Astrocyte of the spinal cord (primary cell): ENCODE measurements at regions not wholly inside any gene's neighbourhood (a gene's known extent, or its start where the extent isn't known, plus 50 kb on each side); places are given as distances from the start of the nearest gene placed in this dataset.
"Not testable (repeated sequence)": the region's sequence is repeated elsewhere in the genome, so short reads cannot be mapped to it uniquely, and the experiment has no call there.

Experiments
- DNase-seq: peaks from one replicate; pipeline ENCODE4 v3.0.0; 2011; ENCODE audit warnings: low read depth, low spot score
- H3K4me3 ChIP-seq: 2 replicates; pipeline ENCODE4 v1.5.1; 2011; ENCODE audit warnings: low read depth, mild to moderate bottlenecking, low read length, moderate library complexity
- in situ Hi-C: cut with HindIII; loops from 2 replicates; pipeline ENCODE4 v1.10.0; 2017; ENCODE audit warnings: low sequenced_read_pairs
- TF ChIP-seq, protein P1 (sequence below): IDR thresholded peaks from 2 replicates; pipeline ENCODE4 v1.5.1; 2012; ENCODE audit warnings: low read depth, mild to moderate bottlenecking, low read length, inconsistent platforms

DNA sequence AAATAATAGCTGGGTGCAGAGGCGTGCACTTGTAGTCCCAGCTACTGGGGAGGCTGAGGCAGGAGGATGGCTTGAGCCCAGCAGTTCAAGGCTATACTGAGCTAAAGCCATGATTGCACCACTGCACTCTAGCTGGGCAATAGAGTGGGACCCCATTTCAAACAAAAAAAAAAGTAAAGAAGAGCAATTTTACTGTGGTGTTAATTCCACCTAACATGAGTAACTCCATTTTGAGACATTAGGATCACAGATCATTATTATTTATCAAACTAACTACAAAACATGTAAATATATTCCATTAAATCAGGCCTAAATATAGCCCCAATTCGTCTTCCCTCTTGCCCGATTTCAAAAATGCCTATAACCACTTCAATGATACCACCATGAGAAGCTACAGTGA, 104.8 kb upstream of the TRIM24 start:
- TF ChIP-seq, protein P1, sequence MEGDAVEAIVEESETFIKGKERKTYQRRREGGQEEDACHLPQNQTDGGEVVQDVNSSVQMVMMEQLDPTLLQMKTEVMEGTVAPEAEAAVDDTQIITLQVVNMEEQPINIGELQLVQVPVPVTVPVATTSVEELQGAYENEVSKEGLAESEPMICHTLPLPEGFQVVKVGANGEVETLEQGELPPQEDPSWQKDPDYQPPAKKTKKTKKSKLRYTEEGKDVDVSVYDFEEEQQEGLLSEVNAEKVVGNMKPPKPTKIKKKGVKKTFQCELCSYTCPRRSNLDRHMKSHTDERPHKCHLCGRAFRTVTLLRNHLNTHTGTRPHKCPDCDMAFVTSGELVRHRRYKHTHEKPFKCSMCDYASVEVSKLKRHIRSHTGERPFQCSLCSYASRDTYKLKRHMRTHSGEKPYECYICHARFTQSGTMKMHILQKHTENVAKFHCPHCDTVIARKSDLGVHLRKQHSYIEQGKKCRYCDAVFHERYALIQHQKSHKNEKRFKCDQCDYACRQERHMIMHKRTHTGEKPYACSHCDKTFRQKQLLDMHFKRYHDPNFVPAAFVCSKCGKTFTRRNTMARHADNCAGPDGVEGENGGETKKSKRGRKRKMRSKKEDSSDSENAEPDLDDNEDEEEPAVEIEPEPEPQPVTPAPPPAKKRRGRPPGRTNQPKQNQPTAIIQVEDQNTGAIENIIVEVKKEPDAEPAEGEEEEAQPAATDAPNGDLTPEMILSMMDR = no peak
- in situ Hi-C loops = no loop called here
- DNase-seq = no peak
- H3K4me3 ChIP-seq = no peak overlapping the region

DNA sequence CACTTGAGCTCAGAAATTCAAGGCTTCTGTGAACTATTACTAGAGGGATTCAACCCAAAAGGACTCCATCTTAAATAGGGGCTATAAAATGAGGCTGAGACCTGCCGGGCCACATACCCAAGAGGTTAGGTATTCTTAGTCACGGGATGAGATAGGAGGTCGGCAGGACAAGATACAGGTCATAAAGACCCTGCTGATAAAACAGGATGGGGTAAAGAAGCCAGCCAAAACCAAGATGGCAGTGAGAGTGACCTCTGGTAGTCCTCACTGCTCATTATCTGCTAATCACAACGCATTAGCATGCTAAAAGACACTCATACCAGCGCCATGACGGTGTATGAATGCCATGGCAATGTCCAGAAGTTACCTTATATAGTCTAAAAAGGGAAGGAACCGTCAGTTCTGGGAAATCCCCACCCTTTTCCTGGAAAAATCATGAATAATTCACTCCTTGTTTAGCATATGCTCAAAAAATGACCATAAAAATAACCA, 101.2 kb upstream of the TRIM24 start:
- in situ Hi-C loops = no loop called here
- no peak overlapping the region for H3K4me3 ChIP-seq
- TF ChIP-seq, protein P1 = no peak
- no peak for DNase-seq

DNA sequence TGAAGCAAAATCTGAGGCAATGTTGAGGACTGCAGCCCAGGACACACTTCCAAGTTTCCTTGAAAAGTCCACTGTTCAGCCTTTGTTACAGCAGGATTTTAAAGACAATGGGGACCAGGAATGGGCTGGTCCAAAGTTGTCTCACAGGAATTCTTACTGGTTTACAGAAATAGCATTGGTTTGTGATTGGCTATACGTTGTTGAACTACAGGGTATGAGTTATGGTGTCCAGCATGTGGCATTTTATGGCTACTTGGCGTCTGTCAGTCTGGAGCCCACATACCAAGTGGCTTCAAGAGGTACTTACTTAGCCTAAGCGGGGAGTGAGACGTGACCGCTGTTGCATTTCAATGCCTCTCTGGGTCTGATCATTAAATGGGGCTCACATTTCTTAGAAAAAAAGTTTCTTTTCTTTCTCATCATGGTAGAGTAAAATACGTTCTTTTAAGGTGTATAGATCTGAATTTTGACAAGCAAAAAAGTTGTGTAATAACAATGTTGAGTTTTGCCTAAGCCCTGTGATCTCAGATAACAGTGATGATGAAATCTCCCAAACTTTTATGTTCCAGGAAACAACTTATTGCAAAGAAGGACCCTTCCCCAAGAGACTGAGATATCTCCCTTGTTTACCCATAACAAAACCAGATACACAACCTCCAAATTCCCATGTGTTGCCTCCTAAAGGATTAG, 100.0 kb upstream of the TRIM24 start:
- TF ChIP-seq, protein P1 = no peak
- H3K4me3 ChIP-seq = no peak overlapping the region
- in situ Hi-C loops = no loop called here

DNA sequence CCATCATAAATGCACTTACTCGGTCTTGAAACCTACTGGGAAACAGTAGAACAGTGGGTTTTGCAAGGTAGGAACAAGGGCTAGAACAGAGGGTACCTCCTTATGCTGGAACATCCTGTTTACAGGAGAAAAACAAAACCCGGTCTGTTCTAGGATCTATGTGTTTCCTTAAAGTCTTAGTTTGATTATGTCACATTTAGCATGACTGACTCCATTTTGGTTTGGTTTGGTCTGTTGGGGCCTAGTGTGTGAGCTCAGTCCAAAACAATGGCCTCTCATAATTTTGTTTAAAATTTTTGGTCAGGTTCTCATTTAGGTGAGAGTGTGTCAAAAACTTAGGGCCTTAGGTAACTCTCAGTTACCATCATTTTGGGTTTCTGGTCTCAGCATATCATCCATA, 96.3 kb upstream of the TRIM24 start:
- H3K4me3 ChIP-seq = no peak overlapping the region
- in situ Hi-C loops = no loop called here
- DNase-seq = no peak
- TF ChIP-seq, protein P1 = no peak

More for the DNA sequence above, 100.0 kb upstream of the TRIM24 start:
- no peak for DNase-seq

DNA sequence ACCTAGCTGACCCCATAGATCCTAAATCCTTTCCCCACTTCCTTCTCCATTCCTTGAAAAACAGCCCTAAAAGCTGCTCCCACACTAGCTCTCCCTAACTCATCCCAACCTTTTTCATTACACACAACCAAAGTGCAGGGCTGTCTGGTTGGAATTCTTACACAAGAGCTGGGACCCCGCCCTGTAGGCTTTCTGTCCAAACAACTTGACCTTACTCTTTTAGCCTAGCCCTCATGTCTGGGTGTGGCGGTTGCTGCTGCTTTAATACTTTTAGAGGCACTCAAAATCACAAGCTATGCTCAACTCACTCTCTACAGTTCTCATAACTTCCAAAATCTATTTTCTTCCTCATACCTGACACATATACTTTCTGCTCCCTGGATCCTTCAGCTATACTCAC, 93.9 kb upstream of the TRIM24 start:
- DNase-seq, in situ Hi-C loops, H3K4me3 ChIP-seq: not testable (repeated sequence)

DNA sequence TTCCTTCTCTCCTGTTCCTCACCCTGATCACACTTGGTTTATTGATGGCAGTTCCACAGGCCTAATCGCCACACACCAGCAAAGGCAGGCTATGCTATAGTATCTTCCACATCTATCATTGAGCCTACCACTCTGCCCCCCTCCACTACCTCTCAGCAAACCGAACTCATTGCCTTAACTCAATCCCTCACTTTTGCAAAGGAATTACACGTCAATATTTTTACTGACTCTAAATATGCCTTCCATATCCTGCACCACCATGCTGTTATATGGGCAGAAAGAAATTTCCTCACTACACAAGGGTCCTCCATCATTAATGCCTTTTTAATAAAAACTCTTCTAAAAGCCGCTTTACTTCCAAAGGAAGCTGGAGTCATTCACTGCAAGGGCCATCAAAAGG, 93.4 kb upstream of the TRIM24 start:
- H3K4me3 ChIP-seq, DNase-seq, in situ Hi-C loops: not testable (repeated sequence)

DNA sequence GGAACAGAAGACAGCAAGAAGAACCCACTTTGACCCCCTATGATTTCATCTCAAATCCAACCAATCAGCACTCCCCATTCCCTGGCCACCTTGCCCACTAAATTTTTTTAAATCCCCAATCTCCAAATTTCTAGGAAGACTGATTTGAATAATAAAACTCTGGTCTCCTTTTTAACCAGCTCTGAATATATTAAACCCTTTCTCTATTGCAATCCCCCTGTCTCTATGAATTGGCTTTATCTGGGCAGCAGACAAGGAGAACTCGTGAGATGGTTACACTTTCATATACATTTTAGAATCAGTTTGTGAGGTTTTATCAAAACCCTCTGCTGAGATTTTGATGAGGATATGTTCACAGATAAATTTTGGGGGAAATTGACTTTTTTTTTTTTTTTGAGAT, 90.3 kb upstream of the TRIM24 start:
- in situ Hi-C loops = no loop called here
- no peak overlapping the region for H3K4me3 ChIP-seq
- TF ChIP-seq, protein P1 = no peak
- no peak for DNase-seq

DNA sequence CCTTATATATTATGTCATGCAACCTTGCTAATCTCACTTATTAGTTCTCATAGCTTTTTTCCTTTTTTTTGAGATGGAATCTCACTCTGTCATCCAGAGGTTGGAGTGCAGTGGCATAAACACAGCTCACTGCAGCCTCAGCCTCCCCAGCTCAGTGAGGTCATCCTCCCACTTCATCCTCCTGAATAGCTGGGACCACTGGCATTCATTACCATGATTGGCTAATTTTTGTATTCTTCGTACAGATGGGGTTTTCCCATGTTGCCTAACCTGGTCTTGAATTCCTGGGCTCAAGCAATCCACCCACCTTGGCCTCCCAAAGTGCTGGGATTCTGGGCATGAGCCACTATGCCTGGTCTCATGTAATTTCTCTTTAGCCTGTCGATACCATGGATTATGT, 89.1 kb upstream of the TRIM24 start:
- in situ Hi-C loops = no loop called here

More for the DNA sequence above, 89.1 kb upstream of the TRIM24 start:
- TF ChIP-seq, protein P1 = no peak
- no peak for DNase-seq
- H3K4me3 ChIP-seq = no peak overlapping the region
